Thoracic aorta (tissue), 2 donors: ENCODE measurements at regions not wholly inside any gene's neighbourhood (a gene's known extent, or its start where the extent isn't known, plus 50 kb on each side); places are given as distances from the start of the nearest gene placed in this dataset.

ENCODE experiments used
- ATAC-seq: fragments of 150-250 bp; one replicate; pipeline ENCODE4 v1.8.0; 2017; ENCODE audit warnings: low read depth; ENCODE audit not compliant: insufficient number of reproducible peaks, low FRiP score
- DNase-seq: peaks from one replicate; pipeline ENCODE4 v3.0.0-alpha.2; 2020; ENCODE audit warnings: low spot score
- H3K27ac ChIP-seq, 2 donors: fragments of 200-600 bp; sonication (generic); 1 replicate in 1 of 2; 2 replicates in 1 of 2; pipeline ENCODE4 v1.5.1; 2016; ENCODE audit warnings: mild to moderate bottlenecking in 2 of 2, moderate library complexity in 2 of 2
- H3K27me3 ChIP-seq: fragments of 200-600 bp; sonication (generic); replicated peaks from 2 replicates; pipeline ENCODE4 v1.6.0; 2016; ENCODE audit warnings: mild to moderate bottlenecking; ENCODE audit not compliant: insufficient read depth
- H3K36me3 ChIP-seq: fragments of 200-600 bp; sonication (generic); one replicate; pipeline ENCODE4 v1.5.1; 2016
- H3K4me1 ChIP-seq, 2 donors: fragments of 200-600 bp; sonication (generic); 1 replicate in 1 of 2; 2 replicates in 1 of 2; pipeline versions ENCODE4 v1.5.1 to v1.6.0; 2016; ENCODE audit warnings: low read depth in 2 of 2, mild to moderate bottlenecking in 1 of 2; ENCODE audit not compliant: control insufficient read depth in 1 of 2
- H3K4me3 ChIP-seq: fragments of 200-600 bp; sonication (generic); 2 replicates; pipeline ENCODE4 v1.5.1; 2016; ENCODE audit warnings: mild to moderate bottlenecking
- H3K9me3 ChIP-seq: fragments of 200-600 bp; sonication (generic); 2 replicates; pipeline ENCODE4 v1.5.1; 2016
- CTCF ChIP-seq: fragments of 200-600 bp; sonication (generic); IDR thresholded peaks from one replicate; pipeline ENCODE4 v1.5.1; 2019; ENCODE audit warnings: antibody characterized with exemption

DNA sequence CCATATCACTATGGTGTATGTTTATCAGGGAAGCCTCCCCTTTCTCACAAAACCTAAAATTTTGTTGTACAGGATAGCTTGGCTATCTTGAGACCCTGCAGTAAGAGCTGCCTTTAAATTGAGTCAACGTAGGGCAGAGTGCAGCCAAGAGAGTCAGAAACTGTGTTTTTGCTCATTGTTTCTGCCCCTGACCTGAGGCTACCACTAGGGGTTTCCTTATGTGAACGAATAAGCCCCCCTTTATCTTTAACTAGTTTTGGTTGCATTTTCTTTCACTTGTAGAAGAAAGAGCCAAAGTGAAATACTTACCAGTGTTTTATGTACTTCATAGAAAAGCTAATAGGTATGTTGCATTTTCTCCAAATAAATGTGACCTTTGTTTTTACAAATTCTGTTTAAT lies 149.9 kb upstream of the TMC3 start:
- no peak overlapping the region for H3K27ac ChIP-seq
- no peaks in the 10 kb centered on the region for H3K36me3 ChIP-seq
- H3K9me3 ChIP-seq, result no peaks in the 10 kb centered on the region
- no peak overlapping the region for H3K4me3 ChIP-seq
- DNase-seq (no peak), ATAC-seq (no peak)
- H3K4me1 ChIP-seq, result no peaks in the 10 kb centered on the region
- no peak for TF ChIP-seq CTCF
- no peaks in the 10 kb centered on the region for H3K27me3 ChIP-seq

- H3K36me3 ChIP-seq, result no peaks in the 10 kb centered on the region
- DNase-seq (no peak), ATAC-seq (no peak)
- no peaks in the 10 kb centered on the region for H3K9me3 ChIP-seq
- H3K27ac ChIP-seq, result no peak overlapping the region
- no peaks in the 10 kb centered on the region for H3K27me3 ChIP-seq
- TF ChIP-seq CTCF, result no peak
- no peaks in the 10 kb centered on the region for H3K4me1 ChIP-seq
- no peak overlapping the region for H3K4me3 ChIP-seq
Observed at GRCh38 chr15:81520480-81520879, 146.5 kb upstream of the TMC3 start.

- H3K36me3 ChIP-seq, result no peaks in the 10 kb centered on the region
- DNase-seq, result no peak
- no peak overlapping the region for H3K27ac ChIP-seq
- H3K9me3 ChIP-seq, result no peaks in the 10 kb centered on the region
- no peaks in the 10 kb centered on the region for H3K27me3 ChIP-seq
- ATAC-seq, result no peak
- no peaks in the 10 kb centered on the region for H3K4me1 ChIP-seq
- TF ChIP-seq CTCF, result no peak
- H3K4me3 ChIP-seq, result no peak overlapping the region
Observed at GRCh38 chr15:81516461-81516860, 142.4 kb upstream of the TMC3 start.

DNA sequence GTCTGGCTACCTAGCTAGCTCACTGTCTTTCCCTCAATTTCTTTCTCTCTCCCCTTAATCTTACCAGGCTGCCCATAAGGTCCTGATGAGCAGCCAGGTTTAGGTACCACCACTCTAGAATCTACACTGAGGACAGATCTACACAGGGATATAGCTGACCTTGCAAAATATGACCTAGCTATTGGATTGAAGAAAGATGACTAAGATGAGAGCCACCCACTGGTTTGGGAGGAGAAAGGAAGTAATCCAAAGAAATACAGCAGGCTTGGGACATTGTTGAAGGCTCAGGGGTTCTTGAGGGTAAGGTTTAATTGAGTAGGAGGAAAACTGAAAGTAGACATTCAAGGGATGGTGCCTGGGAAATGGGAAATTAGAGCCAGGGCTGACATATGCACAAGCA lies 142.0 kb upstream of the TMC3 start:
- no peak for TF ChIP-seq CTCF
- H3K4me3 ChIP-seq, result no peak overlapping the region
- H3K9me3 ChIP-seq, result no peaks in the 10 kb centered on the region
- H3K27me3 ChIP-seq, result no peaks in the 10 kb centered on the region
- H3K27ac ChIP-seq, result no peak overlapping the region
- no peaks in the 10 kb centered on the region for H3K4me1 ChIP-seq
- DNase-seq (no peak), ATAC-seq (no peak)
- H3K36me3 ChIP-seq, result no peaks in the 10 kb centered on the region

- H3K4me3 ChIP-seq, result no peak overlapping the region
- ATAC-seq, result no peak
Observed at GRCh38 chr15:81514725-81515124, 140.7 kb upstream of the TMC3 start.

More at GRCh38 chr15:81514725-81515124, 140.7 kb upstream of the TMC3 start:
- Histone ChIP-seq H3K27me3 (no peaks in the 10 kb centered on the region), H3K4me1 (no peaks in the 10 kb centered on the region), H3K36me3 (no peaks in the 10 kb centered on the region), H3K9me3 (no peaks in the 10 kb centered on the region), H3K27ac (no peak overlapping the region)
- no peak for TF ChIP-seq CTCF
- no peak for DNase-seq
